ENCODE measurements at regions not wholly inside any gene's neighbourhood (a gene's known extent, or its start where the extent isn't known, plus 50 kb on each side); places are given as distances from the start of the nearest gene placed in this dataset.

- Histone ChIP-seq H3K79me2 (ENCODE audit: control insufficient read depth, insufficient read depth, low read length) (no peaks in the 10 kb centered on the region), H3K9ac (ENCODE audit: low read length) (no peak overlapping the region), H4K20me1 (ENCODE audit: control insufficient read depth, insufficient read depth, low read length, poor library complexity, severe bottlenecking) (no peaks in the 10 kb centered on the region), H3K27ac (ENCODE audit: low read length in 2 of 2) (no peak overlapping the region), H3K4me2 (replicated peaks; ENCODE audit: low read depth, low read length, poor library complexity, severe bottlenecking) (no peak overlapping the region), H3K9me3 (ENCODE audit: control extremely low read depth in 1 of 3, control insufficient read depth in 2 of 3, insufficient read depth in 1 of 3, low read length in 2 of 3) (peaks cover 0 to 8% (median 3%) of the 10 kb centered on the region in 3 donors), H3K27me3 (replicated peaks in 1 of 4; ENCODE audit: control extremely low read depth in 1 of 4, control insufficient read depth in 3 of 4, insufficient read depth in 4 of 4, low read length in 3 of 4) (peaks cover 0 to 14% (median 0%) of the 10 kb centered on the region in 4 experiments), H3K36me3 (replicated peaks in 1 of 2; ENCODE audit: control extremely low read depth in 1 of 2, control insufficient read depth in 1 of 2, extremely low read depth in 1 of 2, insufficient read depth in 2 of 2, low read length in 1 of 2) (no peaks in the 10 kb centered on the region), H3K4me3 (ENCODE audit: control extremely low read depth in 1 of 5, extremely low read depth in 1 of 5, insufficient read depth in 1 of 5, low read depth in 2 of 5, low read length in 4 of 5) (no peak overlapping the region), H2AFZ (ENCODE audit: insufficient read depth, low read depth, low read length, poor library complexity, severe bottlenecking) (no peak overlapping the region), H3K4me1 (ENCODE audit: control insufficient read depth in 2 of 2, insufficient read depth in 2 of 2, low read length in 2 of 2) (no peaks in the 10 kb centered on the region)
- TF ChIP-seq EZH2 (IDR thresholded peaks at IDR 0.05; ENCODE audit: borderline replicate concordance, insufficient read depth, low read depth, low read length, poor library complexity, severe bottlenecking) (no peak), CTCF (IDR thresholded peaks at IDR 0.05) (no peak)
- no peak overlapping the region for H3K27ac Mint-ChIP-seq
- no peak overlapping the region for H3K4me3 Mint-ChIP-seq
- DNase-seq, result no peak
- intact Hi-C loops (cut with micrococcal nuclease), result no loop called here
- H3K27me3 Mint-ChIP-seq, result peaks cover 27% of the 10 kb centered on the region
- ChIA-PET CTCF (no interaction called here), POLR2A (no interaction called here)
- no peaks in the 10 kb centered on the region for H3K4me1 Mint-ChIP-seq
- ATAC-seq (ENCODE audit: low read depth), result no peak
- H3K9me3 Mint-ChIP-seq (ENCODE audit: insufficient read depth), result peaks cover 7% of the 10 kb centered on the region
These were observed 107.4 kb downstream of the NXNL2 start for GRCh38 chr9:88642336-88642735.

- H3K27me3 Mint-ChIP-seq, result peaks cover 19% of the 10 kb centered on the region
These were observed 109.0 kb downstream of the NXNL2 start for GRCh38 chr9:88643931-88644330.

More at GRCh38 chr9:88643931-88644330, 109.0 kb downstream of the NXNL2 start:
- Mint-ChIP-seq H3K4me3 (no peak overlapping the region), H3K4me1 (no peaks in the 10 kb centered on the region), H3K9me3 (ENCODE audit: insufficient read depth) (no peaks in the 10 kb centered on the region), H3K27ac (no peak overlapping the region)
- Histone ChIP-seq H2AFZ (ENCODE audit: insufficient read depth, low read depth, low read length, poor library complexity, severe bottlenecking) (no peak overlapping the region), H3K79me2 (ENCODE audit: control insufficient read depth, insufficient read depth, low read length) (no peaks in the 10 kb centered on the region), H3K27me3 (replicated peaks in 1 of 4; ENCODE audit: control extremely low read depth in 1 of 4, control insufficient read depth in 3 of 4, insufficient read depth in 4 of 4, low read length in 3 of 4) (peaks cover 0 to 12% (median 0%) of the 10 kb centered on the region in 4 experiments), H3K27ac (ENCODE audit: low read length in 2 of 2) (no peak overlapping the region), H4K20me1 (ENCODE audit: control insufficient read depth, insufficient read depth, low read length, poor library complexity, severe bottlenecking) (no peaks in the 10 kb centered on the region), H3K4me3 (ENCODE audit: control extremely low read depth in 1 of 5, extremely low read depth in 1 of 5, insufficient read depth in 1 of 5, low read depth in 2 of 5, low read length in 4 of 5) (no peak overlapping the region), H3K4me1 (ENCODE audit: control insufficient read depth in 2 of 2, insufficient read depth in 2 of 2, low read length in 2 of 2) (no peaks in the 10 kb centered on the region), H3K4me2 (replicated peaks; ENCODE audit: low read depth, low read length, poor library complexity, severe bottlenecking) (no peak overlapping the region), H3K9me3 (ENCODE audit: control extremely low read depth in 1 of 3, control insufficient read depth in 2 of 3, insufficient read depth in 1 of 3, low read length in 2 of 3) (peaks cover 0 to 4% (median 0%) of the 10 kb centered on the region in 3 donors), H3K36me3 (replicated peaks in 1 of 2; ENCODE audit: control extremely low read depth in 1 of 2, control insufficient read depth in 1 of 2, extremely low read depth in 1 of 2, insufficient read depth in 2 of 2, low read length in 1 of 2) (no peaks in the 10 kb centered on the region), H3K9ac (ENCODE audit: low read length) (no peak overlapping the region)
- ChIA-PET POLR2A (no interaction called here), CTCF (no interaction called here)
- ATAC-seq (ENCODE audit: low read depth) (no peak), DNase-seq (no peak)
- TF ChIP-seq CTCF (IDR thresholded peaks at IDR 0.05) (no peak), EZH2 (IDR thresholded peaks at IDR 0.05; ENCODE audit: borderline replicate concordance, insufficient read depth, low read depth, low read length, poor library complexity, severe bottlenecking) (no peak)
- no CpG with 5 or more reads among the region's 4 CpGs for WGBS (ENCODE audit: insufficient coverage)
- intact Hi-C loops (cut with micrococcal nuclease), result no loop called here

Data from B cell (primary cell).